NCI-H460 (cell line): ENCODE measurements at regions not wholly inside any gene's neighbourhood (a gene's known extent, or its start where the extent isn't known, plus 50 kb on each side); places are given as distances from the start of the nearest gene placed in this dataset.
"Not testable (repeated sequence)": the region's sequence is repeated elsewhere in the genome, so short reads cannot be mapped to it uniquely, and the experiment has no call there.

Experiments
- DNase-seq: peaks from one replicate; pipeline ENCODE4 v3.0.0-alpha.2; 2016; ENCODE audit warnings: low read depth; ENCODE audit errors: extremely low read depth

- DNase-seq = no peak
These were observed 261.3 kb downstream of the PARM1 start for GRCh38 chr4:75194180-75194579.

GRCh38 chr4:75192182-75192581 is 259.3 kb downstream of the PARM1 start:
- DNase-seq = not testable (repeated sequence)

- DNase-seq = no peak
These were observed 256.9 kb downstream of the PARM1 start for GRCh38 chr4:75189711-75190335.

GRCh38 chr4:75180790-75181776 is 248.2 kb downstream of the PARM1 start:
- DNase-seq = peak; percentile 26

- DNase-seq = no peak
These were observed 247.3 kb downstream of the PARM1 start for GRCh38 chr4:75180217-75180616.

GRCh38 chr4:75179510-75179909 is 246.6 kb downstream of the PARM1 start:
- no peak for DNase-seq

- DNase-seq = no peak
These were observed 239.6 kb downstream of the PARM1 start for GRCh38 chr4:75172551-75172950.

- no peak for DNase-seq
These were observed 236.5 kb downstream of the PARM1 start for GRCh38 chr4:75169427-75169826.

- no peak for DNase-seq
These were observed 236.1 kb downstream of the PARM1 start for GRCh38 chr4:75169020-75169419.

- DNase-seq = no peak
These were observed 235.6 kb downstream of the PARM1 start for GRCh38 chr4:75168548-75168947.

GRCh38 chr4:75165100-75165499 is 232.2 kb downstream of the PARM1 start:
- not testable (repeated sequence) for DNase-seq

GRCh38 chr4:75158451-75158850 is 225.5 kb downstream of the PARM1 start:
- DNase-seq = no peak

- no peak for DNase-seq
These were observed 222.1 kb downstream of the PARM1 start for GRCh38 chr4:75154994-75155393.

GRCh38 chr4:75146223-75146622 is 213.3 kb downstream of the PARM1 start:
- no peak for DNase-seq

- DNase-seq = no peak
These were observed 211.6 kb downstream of the PARM1 start for GRCh38 chr4:75144475-75144874.

GRCh38 chr4:75142850-75143249 is 209.9 kb downstream of the PARM1 start:
- DNase-seq = no peak

GRCh38 chr4:75142382-75142781 is 209.5 kb downstream of the PARM1 start:
- DNase-seq = no peak

- no peak for DNase-seq
These were observed 208.2 kb downstream of the PARM1 start for GRCh38 chr4:75141162-75141561.

- no peak for DNase-seq
These were observed 204.4 kb downstream of the PARM1 start for GRCh38 chr4:75137302-75137701.

GRCh38 chr4:75135068-75135825 is 202.3 kb downstream of the PARM1 start:
- DNase-seq = no peak

GRCh38 chr4:75126870-75127269 is 194.0 kb downstream of the PARM1 start:
- not testable (repeated sequence) for DNase-seq
